CD14-positive monocyte (primary cell): ENCODE measurements at regions not wholly inside any gene's neighbourhood (a gene's known extent, or its start where the extent isn't known, plus 50 kb on each side); places are given as distances from the start of the nearest gene placed in this dataset.

Experiments
- DNase-seq, 3 donors: peaks; one replicate each; pipeline ENCODE4 v3.0.0-alpha.2; 2011 to 2022
- H2AFZ ChIP-seq: 2 replicates; pipeline ENCODE4 v1.6.0; 2012; ENCODE audit warnings: mild to moderate bottlenecking, low read depth, low read length, inconsistent platforms; ENCODE audit not compliant: insufficient read depth, poor library complexity, severe bottlenecking
- H3K27ac ChIP-seq, 2 donors: 1 replicate in 1 of 2; 2 replicates in 1 of 2; pipeline ENCODE4 v1.5.1; 2012 to 2013; ENCODE audit warnings: low read length in 2 of 2, control low read depth in 1 of 2, inconsistent platforms in 1 of 2, low read depth in 1 of 2, mild to moderate bottlenecking in 1 of 2
- H3K27me3 ChIP-seq, 2 donors: one replicate each; pipeline versions ENCODE4 v1.6.0 to v1.6.1; 2011 to 2013; ENCODE audit warnings: low read length in 2 of 2; ENCODE audit not compliant: control insufficient read depth in 2 of 2, insufficient read depth in 2 of 2
- H3K36me3 ChIP-seq, 2 donors: replicated peaks in 1 of 2; 1 replicate in 1 of 2; 2 replicates in 1 of 2; pipeline versions ENCODE4 v1.5.1 to v1.6.1; 2012 to 2013; ENCODE audit warnings: low read length in 2 of 2, control low read depth in 1 of 2, inconsistent platforms in 1 of 2, mild to moderate bottlenecking in 1 of 2; ENCODE audit not compliant: insufficient read depth in 2 of 2, control insufficient read depth in 1 of 2
- H3K4me1 ChIP-seq, 2 donors: 1 replicate in 1 of 2; 2 replicates in 1 of 2; pipeline versions ENCODE4 v1.5.1 to v1.6.1; 2012 to 2013; ENCODE audit warnings: low read length in 2 of 2, control low read depth in 1 of 2, inconsistent platforms in 1 of 2, mild to moderate bottlenecking in 1 of 2, moderate library complexity in 1 of 2; ENCODE audit not compliant: insufficient read depth in 2 of 2, control insufficient read depth in 1 of 2
- H3K4me2 ChIP-seq: replicated peaks from 2 replicates; pipeline ENCODE3; 2012; ENCODE audit warnings: low read length, moderate library complexity, mild to moderate bottlenecking; ENCODE audit not compliant: poor library complexity, severe bottlenecking; ENCODE audit errors: extremely low read depth
- H3K4me3 ChIP-seq, 3 experiments: fragments of 200-600 bp in 1 of 3; sonication (generic) in 1 of 3; replicated peaks in 1 of 3; 1 replicate in 2 of 3; 2 replicates in 1 of 3; pipeline ENCODE4 v1.5.1; 2011 to 2013; ENCODE audit warnings: low read length in 3 of 3, mild to moderate bottlenecking in 3 of 3, control low read depth in 2 of 3, low read depth in 2 of 3, inconsistent platforms in 1 of 3, moderate library complexity in 1 of 3
- H3K79me2 ChIP-seq: 2 replicates; pipeline ENCODE4 v1.6.0; 2012; ENCODE audit warnings: mild to moderate bottlenecking, control low read depth, inconsistent platforms, low read length, moderate library complexity; ENCODE audit not compliant: insufficient read depth
- H3K9ac ChIP-seq: 2 replicates; pipeline ENCODE4 v1.6.0; 2017; ENCODE audit warnings: low read length, mild to moderate bottlenecking; ENCODE audit not compliant: insufficient read depth, poor library complexity, severe bottlenecking
- H3K9me3 ChIP-seq, 2 donors: replicated peaks in 1 of 2; 1 replicate in 1 of 2; 2 replicates in 1 of 2; pipeline versions ENCODE4 v1.5.1 to v1.6.1; 2012 to 2013; ENCODE audit warnings: low read length in 2 of 2, control low read depth in 1 of 2; ENCODE audit not compliant: control insufficient read depth in 1 of 2, insufficient read depth in 1 of 2
- H4K20me1 ChIP-seq: 2 replicates; pipeline ENCODE4 v1.6.0; 2012; ENCODE audit warnings: mild to moderate bottlenecking, low read length, control low read depth, moderate library complexity; ENCODE audit not compliant: insufficient read depth
- H3K27ac Mint-ChIP-seq, 7 donors: one replicate each; pipeline ENCODE4 v1.8.0; 2020; ENCODE audit warnings: mild to moderate bottlenecking in 7 of 7, mixed read lengths in 7 of 7, moderate library complexity in 6 of 7, inconsistent platforms in 2 of 7
- H3K27me3 Mint-ChIP-seq, 3 donors: one replicate each; pipeline ENCODE4 v1.8.0; 2021 to 2022; ENCODE audit warnings: low read depth in 3 of 3, mild to moderate bottlenecking in 3 of 3, mixed read lengths in 3 of 3, moderate library complexity in 3 of 3, inconsistent platforms in 1 of 3
- H3K36me3 Mint-ChIP-seq, 2 donors: one replicate each; pipeline ENCODE4 v1.8.0; 2020; ENCODE audit warnings: mixed read lengths in 2 of 2, inconsistent platforms in 1 of 2, mild to moderate bottlenecking in 1 of 2
- H3K4me1 Mint-ChIP-seq: one replicate; pipeline ENCODE4 v1.8.0; 2020; ENCODE audit warnings: mild to moderate bottlenecking, mixed read lengths
- H3K4me3 Mint-ChIP-seq, 2 donors: one replicate each; pipeline ENCODE4 v1.8.0; 2020; ENCODE audit warnings: mild to moderate bottlenecking in 2 of 2, mixed read lengths in 2 of 2, moderate library complexity in 1 of 2
- H3K9me3 Mint-ChIP-seq, 7 donors: one replicate each; pipeline ENCODE4 v1.8.0; 2020 to 2022; ENCODE audit warnings: mixed read lengths in 7 of 7, mild to moderate bottlenecking in 6 of 7, moderate library complexity in 6 of 7, inconsistent platforms in 2 of 7
- WGBS: methylation state at CpG from one replicate; pipeline ENCODE4 v1.1.5; 2013; ENCODE audit warnings: missing lambda C conversion rate; ENCODE audit not compliant: insufficient coverage; 5-methylcytosine and 5-hydroxymethylcytosine counted together
- intact Hi-C, 2 donors: fragments of 100-400 bp; cut with micrococcal nuclease; formaldehyde crosslinking; loops; one replicate each; pipeline versions ENCODE4 v1.15.0 to v1.15.1; 2023
- TF ChIP-seq, protein P1 (sequence below): fragments of 200-600 bp; IDR thresholded peaks from one replicate; pipeline ENCODE4 v1.8.0; 2022; ENCODE audit warnings: antibody characterized with exemption, mild to moderate bottlenecking

- DNase-seq, result no peak
- Mint-ChIP-seq H3K9me3 (peaks cover 0 to 7% (median 3%) of the 10 kb centered on the region in 7 donors), H3K27me3 (no peaks in the 10 kb centered on the region), H3K4me1 (no peaks in the 10 kb centered on the region), H3K36me3 (no peaks in the 10 kb centered on the region), H3K4me3 (no peak overlapping the region), H3K27ac (no peak overlapping the region)
- Histone ChIP-seq H3K9ac (no peak overlapping the region), H3K4me1 (no peaks in the 10 kb centered on the region), H4K20me1 (no peaks in the 10 kb centered on the region), H2AFZ (no peak overlapping the region), H3K4me3 (no peak overlapping the region), H3K79me2 (no peaks in the 10 kb centered on the region), H3K27me3 (no peaks in the 10 kb centered on the region), H3K36me3 (no peaks in the 10 kb centered on the region), H3K27ac (no peak overlapping the region), H3K9me3 (no peaks in the 10 kb centered on the region), H3K4me2 (no peak overlapping the region)
- intact Hi-C loops, result no loop called here
- WGBS, result 98% methylated on average over 7 of the region's 9 CpGs
- TF ChIP-seq, protein P1, sequence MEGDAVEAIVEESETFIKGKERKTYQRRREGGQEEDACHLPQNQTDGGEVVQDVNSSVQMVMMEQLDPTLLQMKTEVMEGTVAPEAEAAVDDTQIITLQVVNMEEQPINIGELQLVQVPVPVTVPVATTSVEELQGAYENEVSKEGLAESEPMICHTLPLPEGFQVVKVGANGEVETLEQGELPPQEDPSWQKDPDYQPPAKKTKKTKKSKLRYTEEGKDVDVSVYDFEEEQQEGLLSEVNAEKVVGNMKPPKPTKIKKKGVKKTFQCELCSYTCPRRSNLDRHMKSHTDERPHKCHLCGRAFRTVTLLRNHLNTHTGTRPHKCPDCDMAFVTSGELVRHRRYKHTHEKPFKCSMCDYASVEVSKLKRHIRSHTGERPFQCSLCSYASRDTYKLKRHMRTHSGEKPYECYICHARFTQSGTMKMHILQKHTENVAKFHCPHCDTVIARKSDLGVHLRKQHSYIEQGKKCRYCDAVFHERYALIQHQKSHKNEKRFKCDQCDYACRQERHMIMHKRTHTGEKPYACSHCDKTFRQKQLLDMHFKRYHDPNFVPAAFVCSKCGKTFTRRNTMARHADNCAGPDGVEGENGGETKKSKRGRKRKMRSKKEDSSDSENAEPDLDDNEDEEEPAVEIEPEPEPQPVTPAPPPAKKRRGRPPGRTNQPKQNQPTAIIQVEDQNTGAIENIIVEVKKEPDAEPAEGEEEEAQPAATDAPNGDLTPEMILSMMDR, result no peak
These were observed 194.9 kb upstream of the SMLR1 start for GRCh38 chr6:130632277-130632676.

DNA sequence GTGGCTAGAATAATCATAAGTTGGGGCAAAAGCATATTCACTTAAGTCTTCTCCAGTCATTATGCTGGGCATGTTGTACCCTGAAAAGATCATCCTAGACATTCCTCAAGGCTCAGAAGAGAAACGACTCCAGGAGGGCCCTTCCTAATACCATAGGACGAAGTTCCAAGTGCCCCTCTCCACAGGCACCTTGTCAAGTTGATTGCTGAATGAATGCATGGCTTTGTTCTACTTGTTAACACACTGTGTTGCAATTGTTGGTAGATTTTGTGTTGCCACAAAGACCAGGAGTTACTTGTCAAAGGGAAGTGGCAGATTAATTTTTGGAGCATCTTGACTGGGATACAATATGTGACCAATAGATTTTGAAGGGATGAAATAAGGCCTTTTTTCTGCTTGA is 194.3 kb upstream of the SMLR1 start:
- no peak for DNase-seq
- no CpG with 5 or more reads among the region's 2 CpGs for WGBS

More for the DNA sequence above, 194.3 kb upstream of the SMLR1 start:
- Histone ChIP-seq H3K36me3 (no peaks in the 10 kb centered on the region), H4K20me1 (no peaks in the 10 kb centered on the region), H3K4me1 (no peaks in the 10 kb centered on the region), H3K27me3 (no peaks in the 10 kb centered on the region), H3K4me2 (no peak overlapping the region), H3K4me3 (no peak overlapping the region), H3K79me2 (no peaks in the 10 kb centered on the region), H3K9me3 (no peaks in the 10 kb centered on the region), H3K27ac (no peak overlapping the region), H2AFZ (no peak overlapping the region), H3K9ac (no peak overlapping the region)
- H3K27ac Mint-ChIP-seq, result no peak overlapping the region
- TF ChIP-seq, protein P1, result no peak
- H3K4me1 Mint-ChIP-seq, result no peaks in the 10 kb centered on the region
- intact Hi-C loops, result no loop called here
- H3K9me3 Mint-ChIP-seq, result peaks cover 0 to 8% (median 3%) of the 10 kb centered on the region in 7 donors
- no peaks in the 10 kb centered on the region for H3K36me3 Mint-ChIP-seq
- H3K27me3 Mint-ChIP-seq, result no peaks in the 10 kb centered on the region
- H3K4me3 Mint-ChIP-seq, result no peak overlapping the region
